OCI-LY7 (cell line): ENCODE measurements at regions not wholly inside any gene's neighbourhood (a gene's known extent, or its start where the extent isn't known, plus 50 kb on each side); places are given as distances from the start of the nearest gene placed in this dataset.

Source experiments
- EZH2phosphoT487 ChIP-seq: fragments of 200-600 bp; sonication (generic); IDR thresholded peaks from 2 replicates; pipeline ENCODE4 v1.6.1; 2018; ENCODE audit warnings: low read depth, borderline replicate concordance, mild to moderate bottlenecking, mixed run types, antibody characterized with exemption, low read length, moderate library complexity, mixed read lengths
- TF ChIP-seq, protein P1 (sequence below): fragments of 200-600 bp; sonication (generic); conservative IDR thresholded peaks from 2 replicates; pipeline ENCODE4 v1.5.1; 2014; ENCODE audit warnings: mild to moderate bottlenecking, antibody characterized with exemption, low read length, moderate library complexity, mixed read lengths

DNA sequence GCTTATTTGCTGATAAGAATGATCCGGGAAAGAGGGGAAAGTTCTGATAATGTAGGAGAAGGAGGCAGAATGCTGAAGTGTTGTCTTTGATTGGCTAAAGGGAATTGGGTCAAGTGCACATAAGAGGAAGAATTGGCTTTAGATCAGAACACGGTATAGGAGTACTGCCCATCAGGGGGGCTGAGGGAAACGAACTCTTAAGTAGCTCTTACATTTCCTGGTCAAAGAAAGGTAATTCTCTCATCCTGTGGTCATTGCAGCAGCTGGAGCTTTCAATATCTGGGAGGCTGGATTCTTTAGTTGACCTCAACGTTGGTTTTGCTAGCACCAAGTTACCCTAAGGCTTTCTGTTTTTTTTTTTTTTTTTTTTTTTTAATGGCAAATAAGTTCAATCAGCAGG, 178.7 kb upstream of the NR3C1 start:
- TF ChIP-seq, protein P1, sequence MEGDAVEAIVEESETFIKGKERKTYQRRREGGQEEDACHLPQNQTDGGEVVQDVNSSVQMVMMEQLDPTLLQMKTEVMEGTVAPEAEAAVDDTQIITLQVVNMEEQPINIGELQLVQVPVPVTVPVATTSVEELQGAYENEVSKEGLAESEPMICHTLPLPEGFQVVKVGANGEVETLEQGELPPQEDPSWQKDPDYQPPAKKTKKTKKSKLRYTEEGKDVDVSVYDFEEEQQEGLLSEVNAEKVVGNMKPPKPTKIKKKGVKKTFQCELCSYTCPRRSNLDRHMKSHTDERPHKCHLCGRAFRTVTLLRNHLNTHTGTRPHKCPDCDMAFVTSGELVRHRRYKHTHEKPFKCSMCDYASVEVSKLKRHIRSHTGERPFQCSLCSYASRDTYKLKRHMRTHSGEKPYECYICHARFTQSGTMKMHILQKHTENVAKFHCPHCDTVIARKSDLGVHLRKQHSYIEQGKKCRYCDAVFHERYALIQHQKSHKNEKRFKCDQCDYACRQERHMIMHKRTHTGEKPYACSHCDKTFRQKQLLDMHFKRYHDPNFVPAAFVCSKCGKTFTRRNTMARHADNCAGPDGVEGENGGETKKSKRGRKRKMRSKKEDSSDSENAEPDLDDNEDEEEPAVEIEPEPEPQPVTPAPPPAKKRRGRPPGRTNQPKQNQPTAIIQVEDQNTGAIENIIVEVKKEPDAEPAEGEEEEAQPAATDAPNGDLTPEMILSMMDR: no peak
- no peak for TF ChIP-seq EZH2phosphoT487
